HUES48 (cell line): ENCODE measurements at regions not wholly inside any gene's neighbourhood (a gene's known extent, or its start where the extent isn't known, plus 50 kb on each side); places are given as distances from the start of the nearest gene placed in this dataset.
A peak's percentile ranks its signal among the peaks of the same experiment; 100 is the strongest.

ENCODE experiments used
- H3K27ac ChIP-seq: one replicate; pipeline ENCODE4 v1.7.0; 2013; ENCODE audit warnings: low read depth, low read length, inconsistent platforms
- H3K27me3 ChIP-seq: 2 replicates; pipeline ENCODE4 v1.6.1; 2013; ENCODE audit warnings: mild to moderate bottlenecking, low read length; ENCODE audit not compliant: control insufficient read depth, insufficient read depth
- H3K36me3 ChIP-seq: 2 replicates; pipeline ENCODE4 v1.6.1; 2013; ENCODE audit warnings: low read length; ENCODE audit not compliant: control insufficient read depth, insufficient read depth
- H3K4me1 ChIP-seq: 2 replicates; pipeline ENCODE4 v1.6.1; 2013; ENCODE audit warnings: mild to moderate bottlenecking, low read length; ENCODE audit not compliant: control insufficient read depth, insufficient read depth
- H3K4me3 ChIP-seq: 2 replicates; pipeline ENCODE4 v1.5.1; 2013; ENCODE audit warnings: mild to moderate bottlenecking, low read depth, low read length
- H3K9ac ChIP-seq: 2 replicates; pipeline ENCODE4 v1.6.1; 2013; ENCODE audit warnings: mild to moderate bottlenecking, low read depth, low read length, moderate library complexity
- H3K9me3 ChIP-seq: 2 replicates; pipeline ENCODE4 v1.6.1; 2013; ENCODE audit warnings: low read length; ENCODE audit not compliant: control insufficient read depth, insufficient read depth

GRCh38 chr4:133598779-133599178, 449.7 kb downstream of the PCDH10 start:
- H3K9ac ChIP-seq = no peak overlapping the region
- no peaks in the 10 kb centered on the region for H3K36me3 ChIP-seq
- no peaks in the 10 kb centered on the region for H3K27me3 ChIP-seq
- H3K4me1 ChIP-seq = peaks cover 15% of the 10 kb centered on the region
- no peak overlapping the region for H3K27ac ChIP-seq
- no peaks in the 10 kb centered on the region for H3K9me3 ChIP-seq
- H3K4me3 ChIP-seq = no peak overlapping the region

GRCh38 chr4:133597251-133597650, 448.2 kb downstream of the PCDH10 start:
- H3K4me3 ChIP-seq = no peak overlapping the region
- no peaks in the 10 kb centered on the region for H3K36me3 ChIP-seq
- H3K9me3 ChIP-seq = no peaks in the 10 kb centered on the region
- no peaks in the 10 kb centered on the region for H3K27me3 ChIP-seq
- H3K4me1 ChIP-seq = peaks cover 29% of the 10 kb centered on the region
- no peak overlapping the region for H3K27ac ChIP-seq
- no peak overlapping the region for H3K9ac ChIP-seq

DNA sequence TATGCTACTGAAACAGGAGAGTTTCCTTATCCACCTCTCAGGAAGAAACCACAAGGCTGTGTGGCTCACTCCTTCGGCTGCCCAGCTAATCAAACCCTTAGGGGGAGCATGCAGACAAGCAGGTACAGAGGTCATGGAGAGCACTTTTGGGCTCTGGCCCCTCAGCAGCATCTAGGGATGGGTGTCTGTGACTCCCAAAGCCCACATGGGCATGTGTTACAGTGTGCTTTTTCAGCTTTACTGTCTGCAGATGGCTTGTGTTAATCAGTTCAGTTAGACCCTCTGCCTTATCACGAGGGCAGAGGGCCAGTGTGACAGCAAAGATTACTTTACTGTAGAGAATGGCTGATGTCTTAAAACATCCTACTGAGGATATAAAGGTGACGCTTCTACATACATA, 447.4 kb downstream of the PCDH10 start:
- Histone ChIP-seq H3K4me1 (peaks cover 33% of the 10 kb centered on the region), H3K27ac (no peak overlapping the region), H3K36me3 (no peaks in the 10 kb centered on the region), H3K4me3 (no peak overlapping the region), H3K27me3 (no peaks in the 10 kb centered on the region), H3K9me3 (no peaks in the 10 kb centered on the region), H3K9ac (no peak overlapping the region)

GRCh38 chr4:133594390-133595207, 445.5 kb downstream of the PCDH10 start:
- peaks cover 4% of the 10 kb centered on the region; the same call in 1 of the 2 replicates for H3K9me3 ChIP-seq
- H3K27me3 ChIP-seq = no peaks in the 10 kb centered on the region
- H3K4me3 ChIP-seq = no peak overlapping the region
- no peaks in the 10 kb centered on the region for H3K36me3 ChIP-seq
- H3K4me1 ChIP-seq = peaks cover 33% of the 10 kb centered on the region
- peak overlapping the region; percentile 96 for H3K27ac ChIP-seq
- peak overlapping the region; percentile 29; the same call in 1 of the 2 replicates for H3K9ac ChIP-seq

GRCh38 chr4:133593764-133594163, 444.7 kb downstream of the PCDH10 start:
- peaks cover 33% of the 10 kb centered on the region for H3K4me1 ChIP-seq
- peaks cover 11% of the 10 kb centered on the region; the same call in 1 of the 2 replicates for H3K9me3 ChIP-seq
- H3K9ac ChIP-seq = peak overlapping the region; percentile 29; the same call in 1 of the 2 replicates
- H3K27me3 ChIP-seq = no peaks in the 10 kb centered on the region
- peak overlapping the region; percentile 96 for H3K27ac ChIP-seq
- H3K36me3 ChIP-seq = no peaks in the 10 kb centered on the region; the same call in 1 of the 2 replicates
- peak overlapping the region; percentile 34; the same call in 1 of the 2 replicates for H3K4me3 ChIP-seq

DNA sequence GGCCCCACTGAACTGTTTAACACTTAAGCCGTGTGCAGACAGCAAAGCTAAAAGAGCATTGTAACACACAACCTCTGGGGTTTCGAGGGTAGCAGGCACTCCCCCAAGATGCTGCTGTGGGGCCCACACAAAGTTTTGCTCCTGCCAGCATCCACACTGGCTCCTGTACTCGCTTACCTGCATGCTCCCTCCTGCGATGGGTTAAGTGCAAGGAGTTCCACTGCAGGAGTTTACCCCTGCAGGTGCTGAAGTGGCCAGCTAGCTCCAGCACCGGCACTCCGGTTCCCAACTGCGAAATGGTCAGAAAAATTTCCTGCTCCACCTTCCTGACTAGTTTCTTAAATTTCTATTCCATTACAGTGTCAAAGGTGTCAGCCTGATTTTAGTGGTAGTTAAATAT, 443.5 kb downstream of the PCDH10 start:
- no peaks in the 10 kb centered on the region for H3K27me3 ChIP-seq
- peaks cover 11% of the 10 kb centered on the region for H3K9me3 ChIP-seq
- no peak overlapping the region for H3K4me3 ChIP-seq
- H3K9ac ChIP-seq = no peak overlapping the region
- H3K27ac ChIP-seq = peak overlapping the region; percentile 96
- no peaks in the 10 kb centered on the region; the same call in 1 of the 2 replicates for H3K36me3 ChIP-seq
- peaks cover 33% of the 10 kb centered on the region for H3K4me1 ChIP-seq

- Histone ChIP-seq H3K9me3 (peaks cover 11% of the 10 kb centered on the region), H3K27me3 (no peaks in the 10 kb centered on the region), H3K27ac (peak overlapping the region; percentile 96), H3K36me3 (no peaks in the 10 kb centered on the region; the same call in 1 of the 2 replicates), H3K9ac (no peak overlapping the region), H3K4me1 (peaks cover 33% of the 10 kb centered on the region), H3K4me3 (no peak overlapping the region)
These were observed 443.0 kb downstream of the PCDH10 start for GRCh38 chr4:133592106-133592505.

- Histone ChIP-seq H3K9ac (no peak overlapping the region), H3K36me3 (no peaks in the 10 kb centered on the region; the same call in 1 of the 2 replicates), H3K27ac (no peak overlapping the region), H3K4me1 (peaks cover 14% of the 10 kb centered on the region), H3K9me3 (peaks cover 11% of the 10 kb centered on the region), H3K4me3 (no peak overlapping the region), H3K27me3 (no peaks in the 10 kb centered on the region)
These were observed 439.2 kb downstream of the PCDH10 start for GRCh38 chr4:133588306-133588705.

DNA sequence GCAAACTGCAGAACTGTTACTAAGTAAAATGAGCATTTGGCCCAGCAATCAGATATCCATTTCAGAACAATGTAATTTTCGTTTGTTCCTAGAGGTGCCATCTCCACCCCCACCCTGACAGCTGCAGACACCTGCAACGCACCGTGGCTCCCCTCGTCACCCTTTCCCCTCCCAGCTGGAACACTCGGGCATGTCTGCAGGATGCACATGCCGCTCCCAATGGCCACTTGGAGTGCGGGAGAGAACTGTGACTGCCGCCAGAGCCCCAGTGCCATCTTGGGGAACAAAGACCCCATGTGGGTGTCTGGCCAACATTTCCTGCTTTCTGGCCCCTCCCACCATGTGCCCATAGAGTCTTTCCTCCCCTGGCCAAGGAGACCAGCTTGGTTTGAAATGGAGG, 436.2 kb downstream of the PCDH10 start:
- no peaks in the 10 kb centered on the region; the same call in 1 of the 2 replicates for H3K36me3 ChIP-seq
- H3K9ac ChIP-seq = no peak overlapping the region
- no peaks in the 10 kb centered on the region for H3K27me3 ChIP-seq
- peaks cover 6% of the 10 kb centered on the region for H3K4me1 ChIP-seq
- no peak overlapping the region for H3K4me3 ChIP-seq
- peaks cover 11% of the 10 kb centered on the region for H3K9me3 ChIP-seq
- H3K27ac ChIP-seq = no peak overlapping the region

- no peak overlapping the region for H3K27ac ChIP-seq
- no peak overlapping the region for H3K4me3 ChIP-seq
- H3K4me1 ChIP-seq = peaks cover 8% of the 10 kb centered on the region
- H3K36me3 ChIP-seq = no peaks in the 10 kb centered on the region; the same call in 1 of the 2 replicates
- no peaks in the 10 kb centered on the region for H3K27me3 ChIP-seq
- H3K9me3 ChIP-seq = peaks cover 8% of the 10 kb centered on the region
- no peak overlapping the region for H3K9ac ChIP-seq
These were observed 435.6 kb downstream of the PCDH10 start for GRCh38 chr4:133584714-133585113.

DNA sequence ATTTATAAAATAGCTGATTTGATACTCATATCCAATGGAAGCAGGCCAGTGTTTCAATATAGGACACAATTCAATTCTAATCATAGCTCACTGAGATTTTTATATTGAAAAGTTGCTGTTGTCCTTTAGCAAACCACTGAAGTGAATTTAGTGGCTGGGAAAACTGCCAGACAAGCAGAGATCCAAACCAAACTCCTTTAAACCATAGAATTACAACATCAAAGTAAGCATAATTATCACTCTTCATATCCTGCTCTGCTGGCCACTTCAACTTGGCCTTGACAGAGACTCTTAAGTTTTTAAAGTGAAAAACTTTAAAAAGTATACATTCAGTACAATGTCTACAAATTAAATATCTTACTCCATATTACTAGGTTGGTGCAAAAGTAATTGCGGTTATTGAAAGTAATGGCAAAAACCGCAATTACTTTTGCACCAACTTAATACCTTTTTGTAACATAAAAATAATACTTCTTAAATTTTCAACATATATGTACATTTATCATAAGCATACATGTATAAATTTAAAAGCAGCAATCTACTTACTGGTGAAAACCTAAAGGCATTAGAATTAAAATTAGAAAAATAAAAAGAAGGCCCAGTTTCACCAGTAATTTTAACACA, 433.0 kb downstream of the PCDH10 start:
- no peaks in the 10 kb centered on the region for H3K9me3 ChIP-seq
- no peaks in the 10 kb centered on the region for H3K36me3 ChIP-seq
- H3K27ac ChIP-seq = no peak overlapping the region
- no peaks in the 10 kb centered on the region for H3K27me3 ChIP-seq
- H3K4me3 ChIP-seq = no peak overlapping the region
- no peak overlapping the region for H3K9ac ChIP-seq
- H3K4me1 ChIP-seq = peaks cover 8% of the 10 kb centered on the region
